WTC11 (cell line): ENCODE measurements at regions not wholly inside any gene's neighbourhood (a gene's known extent, or its start where the extent isn't known, plus 50 kb on each side); places are given as distances from the start of the nearest gene placed in this dataset.

Experiments used
- ATAC-seq: fragments of 200-7000 bp; cut with Tn5 transposase; 2 replicates; pipeline ENCODE4 v1.10.0; 2021; ENCODE audit warnings: mild to moderate bottlenecking, moderate library complexity
- CTCF ChIA-PET: fragments of 300-600 bp; sonication (Branson Sonifier 250); formaldehyde crosslinking; loops from one replicate; lab custom pipeline; 2021; ENCODE audit warnings: antibody characterized with exemption; lab: Charles Lee
- POLR2A ChIA-PET: fragments of 350-600 bp; sonication (Branson Sonifier 250); formaldehyde crosslinking; loops from one replicate; lab custom pipeline; 2021; ENCODE audit warnings: antibody characterized with exemption; lab: Charles Lee
- DNase-seq: peaks from one replicate; pipeline ENCODE4 v3.0.0; 2021; ENCODE audit warnings: low spot score
- H3K27ac Mint-ChIP-seq: 2 replicates; pipeline ENCODE4 v1.8.0; 2021; ENCODE audit warnings: mixed read lengths
- H3K27me3 Mint-ChIP-seq: 2 replicates; pipeline ENCODE4 v1.8.0; 2021; ENCODE audit warnings: low read depth, mild to moderate bottlenecking, moderate library complexity, mixed read lengths
- H3K36me3 Mint-ChIP-seq: 2 replicates; pipeline ENCODE4 v1.8.0; 2021; ENCODE audit warnings: mixed read lengths
- H3K4me1 Mint-ChIP-seq: 2 replicates; pipeline ENCODE4 v1.8.0; 2022; ENCODE audit warnings: mixed read lengths
- H3K4me3 Mint-ChIP-seq: 2 replicates; pipeline ENCODE4 v1.8.0; 2021; ENCODE audit warnings: mild to moderate bottlenecking, moderate library complexity, mixed read lengths
- H3K9me3 Mint-ChIP-seq: 2 replicates; pipeline ENCODE4 v1.8.0; 2021; ENCODE audit warnings: mixed read lengths
- AFF4 ChIP-seq: sonication (generic); formaldehyde crosslinking; IDR thresholded peaks from 2 replicates; pipeline ENCODE4 v1.8.1; 2023; ENCODE audit warnings: mild to moderate bottlenecking, missing genetic modification reagents, borderline replicate concordance
- CREM ChIP-seq: sonication (generic); formaldehyde crosslinking; IDR thresholded peaks from 2 replicates; pipeline ENCODE4 v1.8.1; 2022; ENCODE audit warnings: mild to moderate bottlenecking, missing genetic modification reagents, moderate library complexity
- E2F4 ChIP-seq: sonication (generic); formaldehyde crosslinking; IDR thresholded peaks from 2 replicates; pipeline ENCODE4 v1.8.1; 2022; ENCODE audit warnings: low read depth, mild to moderate bottlenecking, moderate library complexity, missing genetic modification reagents, borderline replicate concordance
- ERG ChIP-seq: fragments of 250-450 bp; sonication (Bioruptor Pico); IDR thresholded peaks from 2 replicates; pipeline ENCODE4 v1.8.0; 2021; ENCODE audit warnings: mild to moderate bottlenecking
- GABPB1 ChIP-seq: sonication (generic); formaldehyde crosslinking; IDR thresholded peaks from 2 replicates; pipeline ENCODE4 v1.8.1; 2023; ENCODE audit warnings: mild to moderate bottlenecking, missing genetic modification reagents
- HMGA2 ChIP-seq: fragments of 250-450 bp; sonication (Bioruptor Pico); IDR thresholded peaks from 2 replicates; pipeline ENCODE4 v1.4.0; 2021; ENCODE audit warnings: mild to moderate bottlenecking, moderate library complexity
- JUN ChIP-seq: sonication (generic); formaldehyde crosslinking; IDR thresholded peaks from 2 replicates; pipeline ENCODE4 v1.8.0; 2023; ENCODE audit warnings: mild to moderate bottlenecking, missing genetic modification reagents
- MAX ChIP-seq: sonication (generic); formaldehyde crosslinking; IDR thresholded peaks from 2 replicates; pipeline ENCODE4 v1.8.0; 2022; ENCODE audit warnings: mild to moderate bottlenecking, missing genetic modification reagents
- MXD4 ChIP-seq: fragments of 250-450 bp; sonication (Bioruptor Pico); IDR thresholded peaks from 2 replicates; pipeline ENCODE4 v1.8.0; 2021; ENCODE audit warnings: mild to moderate bottlenecking, moderate library complexity, borderline replicate concordance
- PRDM15 ChIP-seq: sonication (generic); formaldehyde crosslinking; IDR thresholded peaks from 2 replicates; pipeline ENCODE4 v1.8.0; 2022; ENCODE audit warnings: missing genetic modification reagents
- RORB ChIP-seq: fragments of 250-450 bp; sonication (Bioruptor Pico); IDR thresholded peaks from 2 replicates; pipeline ENCODE4 v1.9.0; 2021; ENCODE audit warnings: mild to moderate bottlenecking
- SMAD4 ChIP-seq: sonication (generic); formaldehyde crosslinking; IDR thresholded peaks from 2 replicates; pipeline ENCODE4 v1.8.0; 2022; ENCODE audit warnings: mild to moderate bottlenecking, missing genetic modification reagents
- ZBTB21 ChIP-seq: sonication (generic); formaldehyde crosslinking; IDR thresholded peaks from 2 replicates; pipeline ENCODE4 v1.8.1; 2023; ENCODE audit warnings: mild to moderate bottlenecking, missing genetic modification reagents, borderline replicate concordance
- ZNF317 ChIP-seq: sonication (generic); formaldehyde crosslinking; IDR thresholded peaks from 2 replicates; pipeline ENCODE4 v1.8.1; 2023; ENCODE audit warnings: low read depth, mild to moderate bottlenecking, moderate library complexity, missing genetic modification reagents, borderline replicate concordance

GRCh38 chr5:2584579-2585269, 166.8 kb downstream of the IRX2 start (continued):
- TF ChIP-seq ERG (CRISPR knock-in tag): no peak
- no peak for TF ChIP-seq RORB
- no peak for TF ChIP-seq E2F4 (CRISPR knock-in tag)
- no peak for TF ChIP-seq MAX (CRISPR knock-in tag)
- no peak for TF ChIP-seq CREM (CRISPR knock-in tag)
- no peak for TF ChIP-seq MXD4 (CRISPR knock-in tag)
- TF ChIP-seq JUN (CRISPR knock-in tag): no peak
- TF ChIP-seq ZNF317 (CRISPR knock-in tag): no peak
- TF ChIP-seq HMGA2 (CRISPR knock-in tag): no peak
- TF ChIP-seq PRDM15 (CRISPR knock-in tag): no peak
- no peak for TF ChIP-seq ZBTB21 (CRISPR knock-in tag)

GRCh38 chr5:2582507-2582906, 169.0 kb downstream of the IRX2 start:
- DNase-seq: no peak
- POLR2A ChIA-PET: no interaction called here

More at GRCh38 chr5:2582507-2582906, 169.0 kb downstream of the IRX2 start:
- H3K4me1 Mint-ChIP-seq: peaks cover 5% of the 10 kb centered on the region
- H3K36me3 Mint-ChIP-seq: no peaks in the 10 kb centered on the region
- no peak overlapping the region for H3K27ac Mint-ChIP-seq
- H3K4me3 Mint-ChIP-seq: no peak overlapping the region
- H3K27me3 Mint-ChIP-seq: no peaks in the 10 kb centered on the region; the same call in 1 of the 2 replicates
- no peak for ATAC-seq
- TF ChIP-seq AFF4 (CRISPR knock-in tag) (no peak), GABPB1 (CRISPR knock-in tag) (no peak), SMAD4 (CRISPR knock-in tag) (no peak)
- CTCF ChIA-PET: no interaction called here
- H3K9me3 Mint-ChIP-seq: peaks cover 3% of the 10 kb centered on the region; the same call in 1 of the 2 replicates
